Endothelial cell of umbilical vein (primary cell): ENCODE measurements at regions not wholly inside any gene's neighbourhood (a gene's known extent, or its start where the extent isn't known, plus 50 kb on each side); places are given as distances from the start of the nearest gene placed in this dataset.

Experiments used
- BruUV-seq: library from RNA; stranded (reverse); fragments of 400-500 nt; replicated peaks from 2 replicates; lab custom pipeline; 2021; lab: Mats Ljungman, UMichigan
- CTCF ChIA-PET: fragments of 300-600, 350-600 bp; sonication (Branson Sonifier 250); formaldehyde crosslinking; loops from one replicate; lab custom pipeline; 2021; ENCODE audit warnings: antibody characterized with exemption, inconsistent platforms; lab: Charles Lee
- POLR2A ChIA-PET: fragments of 300-600, 350-600 bp; sonication (Branson Sonifier 250); formaldehyde crosslinking; loops from one replicate; lab custom pipeline; 2021; ENCODE audit warnings: antibody characterized with exemption, inconsistent platforms; lab: Charles Lee
- DNase-seq: peaks from one replicate; pipeline ENCODE4 v3.0.0-alpha.2; 2011; ENCODE audit warnings: low read depth, low spot score
- FAIRE-seq: peaks from 2 replicates; lab custom pipeline; 2011; peaks lifted over from hg19 to GRCh38; lab: Jason Lieb, UNC
- H2AFZ ChIP-seq: 2 replicates; pipeline ENCODE4 v1.6.0; 2012; ENCODE audit warnings: low read depth, low read length, control low read depth, inconsistent platforms
- H3K27ac ChIP-seq: 2 replicates; pipeline ENCODE4 v1.5.1; 2011; ENCODE audit warnings: low read depth, mild to moderate bottlenecking, control low read depth, low read length, moderate library complexity; ENCODE audit not compliant: insufficient read depth
- H3K27me3 ChIP-seq, 2 experiments: 2 replicates each; pipeline versions ENCODE4 v1.6.0 to v1.6.1; 2011; ENCODE audit warnings: low read length in 2 of 2, mixed read lengths in 1 of 2; ENCODE audit not compliant: control insufficient read depth in 2 of 2, insufficient read depth in 2 of 2
- H3K36me3 ChIP-seq, 2 experiments: 2 replicates in 1 of 2; 3 replicates in 1 of 2; pipeline ENCODE4 v1.5.1; 2011; ENCODE audit warnings: low read length in 2 of 2, mild to moderate bottlenecking in 1 of 2, moderate library complexity in 1 of 2; ENCODE audit not compliant: control insufficient read depth in 2 of 2, insufficient read depth in 2 of 2; ENCODE audit errors: extremely low read depth in 1 of 2
- H3K4me1 ChIP-seq: 3 replicates; pipeline ENCODE4 v1.5.1; 2011; ENCODE audit warnings: mild to moderate bottlenecking, low read length; ENCODE audit not compliant: control insufficient read depth, insufficient read depth; ENCODE audit errors: extremely low read depth
- H3K4me2 ChIP-seq: 2 replicates; pipeline ENCODE4 v1.6.1; 2011; ENCODE audit warnings: low read length, control low read depth, mixed read lengths; ENCODE audit not compliant: insufficient read depth
- H3K4me3 ChIP-seq, 3 experiments: fragments of 200-600 bp in 1 of 3; sonication (generic), shearing (Covaris generic) in 1 of 3; replicated peaks in 1 of 3; 2 replicates each; pipeline ENCODE4 v1.5.1; 2011 to 2016; ENCODE audit warnings: control low read depth in 3 of 3, low read length in 3 of 3, mild to moderate bottlenecking in 2 of 3, inconsistent platforms in 1 of 3, low read depth in 1 of 3, moderate library complexity in 1 of 3; ENCODE audit not compliant: insufficient read depth in 1 of 3
- H3K79me2 ChIP-seq: 2 replicates; pipeline ENCODE4 v1.6.0; 2012; ENCODE audit warnings: low read length, inconsistent platforms; ENCODE audit not compliant: control insufficient read depth, insufficient read depth
- H3K9ac ChIP-seq: replicated peaks from 2 replicates; pipeline ENCODE3; 2011; ENCODE audit warnings: low read length, control low read depth; ENCODE audit not compliant: insufficient read depth; ENCODE audit errors: extremely low read depth
- H3K9me1 ChIP-seq: replicated peaks from 3 replicates; pipeline ENCODE4 v1.6.0; 2011; ENCODE audit warnings: mild to moderate bottlenecking, low read length; ENCODE audit not compliant: control insufficient read depth, insufficient read depth; ENCODE audit errors: extremely low read depth
- H3K9me3 ChIP-seq: replicated peaks from 2 replicates; pipeline ENCODE4 v1.5.1; 2012; ENCODE audit warnings: low read length, inconsistent platforms; ENCODE audit not compliant: control insufficient read depth, insufficient read depth
- H4K20me1 ChIP-seq: replicated peaks from 2 replicates; pipeline ENCODE3; 2011; ENCODE audit warnings: mild to moderate bottlenecking, low read length; ENCODE audit not compliant: control insufficient read depth, insufficient read depth; ENCODE audit errors: extremely low read depth
- EZH2 ChIP-seq: IDR thresholded peaks from 2 replicates; pipeline ENCODE4 v1.6.1; 2012; ENCODE audit warnings: borderline replicate concordance, low read depth, mild to moderate bottlenecking, moderate library complexity, low read length, inconsistent platforms; ENCODE audit not compliant: severe bottlenecking
- MYC ChIP-seq: IDR thresholded peaks from one replicate; pipeline ENCODE4 v1.6.1; 2011; ENCODE audit warnings: mild to moderate bottlenecking, low read depth, low read length
- POLR2A ChIP-seq: IDR thresholded peaks from 2 replicates; pipeline ENCODE4 v1.6.1; 2012; ENCODE audit warnings: low read depth, mild to moderate bottlenecking, control low read depth, low read length
- POLR2AphosphoS5 ChIP-seq: IDR thresholded peaks from 2 replicates; pipeline ENCODE4 v1.6.1; 2012; ENCODE audit warnings: low read depth, mild to moderate bottlenecking, control low read depth, low read length, moderate library complexity; ENCODE audit not compliant: insufficient read depth
- dilution Hi-C: fragments of 300-500 bp; cut with MboI; formaldehyde crosslinking; loops from one replicate; pipeline ENCODE4 v1.15.0; 2019; ENCODE audit warnings: low sequenced_read_pairs; ENCODE audit not compliant: extremely low pct_ligation_motif_present
- intact Hi-C: fragments of 100-400 bp; cut with micrococcal nuclease; formaldehyde crosslinking; loops from one replicate; pipeline ENCODE4 v1.10.0; 2022
- TF ChIP-seq, protein P1 (sequence below): IDR thresholded peaks from 2 replicates; pipeline ENCODE4 v1.6.1; 2011; ENCODE audit not compliant: insufficient read depth, insufficient read length

- POLR2A ChIA-PET, result no interaction called here
- FAIRE-seq, result no peak
- TF ChIP-seq, protein P1, sequence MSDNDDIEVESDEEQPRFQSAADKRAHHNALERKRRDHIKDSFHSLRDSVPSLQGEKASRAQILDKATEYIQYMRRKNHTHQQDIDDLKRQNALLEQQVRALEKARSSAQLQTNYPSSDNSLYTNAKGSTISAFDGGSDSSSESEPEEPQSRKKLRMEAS, result no peak
- TF ChIP-seq POLR2A, result no peak
- no peak for DNase-seq
- H3K4me2 ChIP-seq, result no peak overlapping the region
- no peak overlapping the region for H3K4me3 ChIP-seq
- BruUV-seq, result no TSS peak
- intact Hi-C loops, result no loop called here
- CTCF ChIA-PET, result no interaction called here
- no peaks in the 10 kb centered on the region for H3K4me1 ChIP-seq
- H3K36me3 ChIP-seq, result no peaks in the 10 kb centered on the region
- no peaks in the 10 kb centered on the region for H4K20me1 ChIP-seq
- no peak overlapping the region for H3K9ac ChIP-seq
- no peaks in the 10 kb centered on the region for H3K9me1 ChIP-seq
- H2AFZ ChIP-seq, result no peak overlapping the region
- H3K9me3 ChIP-seq, result peaks cover 6% of the 10 kb centered on the region
- H3K79me2 ChIP-seq, result no peaks in the 10 kb centered on the region
- dilution Hi-C loops, result no loop called here
- H3K27me3 ChIP-seq, result no peaks in the 10 kb centered on the region
- no peak overlapping the region for H3K27ac ChIP-seq
Observed at GRCh38 chr3:18992709-18993108, 155.6 kb upstream of the KCNH8 start.

DNA sequence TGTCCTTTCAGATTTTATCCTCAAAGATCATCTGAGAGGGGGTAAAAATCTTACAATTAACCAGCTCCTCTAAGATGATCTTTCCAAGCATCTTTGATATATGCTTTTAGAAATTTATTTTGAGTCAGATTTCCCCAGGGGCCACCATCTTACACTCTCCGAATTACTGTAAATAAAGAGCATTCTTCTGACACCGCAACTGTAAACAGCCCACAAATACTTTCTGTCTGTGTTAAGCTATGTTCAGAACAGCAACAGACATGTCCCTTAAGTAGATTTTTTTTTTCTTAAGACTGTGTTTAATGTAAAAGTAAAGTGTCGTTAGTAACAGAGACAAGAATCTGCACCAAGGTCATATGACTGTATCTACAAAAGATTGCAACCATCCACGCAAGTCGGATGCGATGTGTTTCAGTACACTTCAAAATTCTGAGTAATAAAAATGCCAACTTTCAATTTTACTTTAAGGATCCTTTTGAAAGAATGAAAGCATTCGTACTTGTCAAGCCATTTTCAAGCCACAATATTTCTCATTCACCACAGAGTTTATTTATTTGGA, 159.0 kb upstream of the KCNH8 start:
- CTCF ChIA-PET, result no interaction called here
- no peaks in the 10 kb centered on the region for H3K36me3 ChIP-seq
- no peaks in the 10 kb centered on the region for H3K9me1 ChIP-seq
- POLR2A ChIA-PET, result no interaction called here
- no peak for TF ChIP-seq EZH2
- no peak for TF ChIP-seq MYC
- no peak for TF ChIP-seq POLR2AphosphoS5
- TF ChIP-seq, protein P1, result no peak
- no peaks in the 10 kb centered on the region for H3K4me1 ChIP-seq
- DNase-seq (no peak), FAIRE-seq (no peak)
- no TSS peak for BruUV-seq
- no peak overlapping the region for H3K4me2 ChIP-seq
- H3K9me3 ChIP-seq, result peaks cover 4% of the 10 kb centered on the region
- H4K20me1 ChIP-seq, result no peaks in the 10 kb centered on the region
- dilution Hi-C loops (no loop called here), intact Hi-C loops (no loop called here)
- H3K79me2 ChIP-seq, result no peaks in the 10 kb centered on the region
- H3K27ac ChIP-seq, result no peak overlapping the region
- no peaks in the 10 kb centered on the region for H3K27me3 ChIP-seq
- H3K4me3 ChIP-seq, result no peak overlapping the region
- no peak overlapping the region for H2AFZ ChIP-seq
- no peak overlapping the region for H3K9ac ChIP-seq
